ENCODE measurements at regions not wholly inside any gene's neighbourhood (a gene's known extent, or its start where the extent isn't known, plus 50 kb on each side); places are given as distances from the start of the nearest gene placed in this dataset.

GRCh38 chr1:193451606-193452005 is 265.2 kb upstream of the B3GALT2 start:
- Histone ChIP-seq H3K4me1 (ENCODE audit: control insufficient read depth, insufficient read depth, low read length) (no peaks in the 10 kb centered on the region), H3K27ac (ENCODE audit: low read depth, low read length) (no peak overlapping the region), H3K9me3 (ENCODE audit: control insufficient read depth, low read length) (peaks cover 5% of the 10 kb centered on the region), H3K36me3 (ENCODE audit: control insufficient read depth, insufficient read depth, low read length) (no peaks in the 10 kb centered on the region), H3K27me3 (ENCODE audit: control insufficient read depth, insufficient read depth, low read length, poor library complexity, severe bottlenecking) (no peaks in the 10 kb centered on the region), H3K4me3 (ENCODE audit: low read length) (no peak overlapping the region), H3K9ac (ENCODE audit: extremely low read depth, low read length, poor library complexity, severe bottlenecking) (no peak overlapping the region)
- no peak for TF ChIP-seq CTCF (conservative IDR thresholded peaks at IDR 0.05)
- Mint-ChIP-seq H3K9me3 (no peaks in the 10 kb centered on the region), H3K36me3 (ENCODE audit: low read depth) (no peaks in the 10 kb centered on the region), H3K4me3 (no peak overlapping the region), H3K27me3 (ENCODE audit: insufficient read depth) (peaks cover 6% of the 10 kb centered on the region), H3K27ac (no peak overlapping the region), H3K4me1 (peaks cover 9% of the 10 kb centered on the region)
- no peak for DNase-seq
- WGBS, 2 experiments (ENCODE audit: insufficient coverage in 1 of 2, insufficient read length in 1 of 2), result 94% methylated on average over 1 of the region's 1 CpG; no CpG with 5 or more reads in 1 of the 2 experiments

DNA sequence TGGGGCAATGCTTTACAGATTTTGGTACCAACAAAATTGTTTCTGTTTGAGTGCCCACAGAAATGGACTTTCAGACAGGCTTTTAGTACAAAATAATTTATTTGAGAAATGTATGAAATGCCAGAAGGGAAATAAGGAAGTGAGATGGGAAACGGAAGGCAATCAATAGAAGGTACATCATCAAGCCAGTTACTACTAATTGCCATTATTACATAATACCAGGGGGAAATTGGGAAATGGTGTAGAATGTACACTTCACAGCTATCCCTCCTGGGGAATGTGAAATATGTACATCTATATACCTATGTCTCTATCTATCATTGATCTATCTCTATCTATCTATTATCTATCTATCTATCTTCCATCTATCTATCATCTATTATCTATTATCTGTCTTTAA is 264.6 kb upstream of the B3GALT2 start:
- Histone ChIP-seq H3K27ac (ENCODE audit: low read depth, low read length) (no peak overlapping the region), H3K27me3 (ENCODE audit: control insufficient read depth, insufficient read depth, low read length, poor library complexity, severe bottlenecking) (no peaks in the 10 kb centered on the region), H3K4me3 (ENCODE audit: low read length) (no peak overlapping the region), H3K9me3 (ENCODE audit: control insufficient read depth, low read length) (peaks cover 5% of the 10 kb centered on the region), H3K4me1 (ENCODE audit: control insufficient read depth, insufficient read depth, low read length) (no peaks in the 10 kb centered on the region), H3K36me3 (ENCODE audit: control insufficient read depth, insufficient read depth, low read length) (no peaks in the 10 kb centered on the region), H3K9ac (ENCODE audit: extremely low read depth, low read length, poor library complexity, severe bottlenecking) (no peak overlapping the region)
- H3K9me3 Mint-ChIP-seq, result no peaks in the 10 kb centered on the region
- H3K27ac Mint-ChIP-seq, result no peak overlapping the region
- WGBS, 2 experiments (ENCODE audit: insufficient coverage in 1 of 2, insufficient read length in 1 of 2), result no CpG with 5 or more reads among the region's 1 CpG
- no peaks in the 10 kb centered on the region for H3K36me3 Mint-ChIP-seq (ENCODE audit: low read depth)
- no peak overlapping the region for H3K4me3 Mint-ChIP-seq
- DNase-seq, result no peak
- H3K27me3 Mint-ChIP-seq (ENCODE audit: insufficient read depth), result peaks cover 6% of the 10 kb centered on the region
- peaks cover 9% of the 10 kb centered on the region for H3K4me1 Mint-ChIP-seq
- TF ChIP-seq CTCF (conservative IDR thresholded peaks at IDR 0.05), result no peak

- H3K27me3 Mint-ChIP-seq (ENCODE audit: insufficient read depth), result peaks cover 8% of the 10 kb centered on the region
- H3K36me3 Mint-ChIP-seq (ENCODE audit: low read depth), result no peaks in the 10 kb centered on the region
- no peak for DNase-seq
- Histone ChIP-seq H3K27ac (ENCODE audit: low read depth, low read length) (no peak overlapping the region), H3K4me3 (ENCODE audit: low read length) (no peak overlapping the region), H3K9ac (ENCODE audit: extremely low read depth, low read length, poor library complexity, severe bottlenecking) (no peak overlapping the region), H3K4me1 (ENCODE audit: control insufficient read depth, insufficient read depth, low read length) (no peaks in the 10 kb centered on the region), H3K9me3 (ENCODE audit: control insufficient read depth, low read length) (peaks cover 5% of the 10 kb centered on the region), H3K36me3 (ENCODE audit: control insufficient read depth, insufficient read depth, low read length) (no peaks in the 10 kb centered on the region), H3K27me3 (ENCODE audit: control insufficient read depth, insufficient read depth, low read length, poor library complexity, severe bottlenecking) (no peaks in the 10 kb centered on the region)
- H3K27ac Mint-ChIP-seq, result no peak overlapping the region
- TF ChIP-seq CTCF (conservative IDR thresholded peaks at IDR 0.05), result no peak
- peaks cover 9% of the 10 kb centered on the region for H3K4me1 Mint-ChIP-seq
- H3K9me3 Mint-ChIP-seq, result no peaks in the 10 kb centered on the region
- WGBS, 2 experiments (ENCODE audit: insufficient coverage in 1 of 2, insufficient read length in 1 of 2), result 60 to 80% methylated on average over 3 to 5 of the region's 5 CpGs
- H3K4me3 Mint-ChIP-seq, result no peak overlapping the region
These were observed 262.5 kb upstream of the B3GALT2 start for GRCh38 chr1:193448682-193449461.
